SK-N-SH (cell line): ENCODE measurements at regions not wholly inside any gene's neighbourhood (a gene's known extent, or its start where the extent isn't known, plus 50 kb on each side); places are given as distances from the start of the nearest gene placed in this dataset.

Experiments used
- CTCF ChIA-PET: fragments of 300-600, 350-600 bp; formaldehyde crosslinking; extraction: SDS; loops from one replicate; lab custom pipeline; 2021; lab: Yijun Ruan, JAX
- POLR2A ChIA-PET: fragments of 350-600 bp; sonication (Branson Sonifier 250); formaldehyde crosslinking; extraction: SDS; loops from one replicate; lab custom pipeline; 2020; ENCODE audit warnings: antibody characterized with exemption, inconsistent platforms; lab: Yijun Ruan, JAX
- DNase-seq: peaks from one replicate; pipeline ENCODE4 v3.0.0; 2012
- H2AFZ ChIP-seq: fragments of 200-600 bp; sonication (generic); 2 replicates; pipeline ENCODE4 v1.8.1; 2016; ENCODE audit warnings: antibody characterized with exemption, mild to moderate bottlenecking, low read depth
- H3F3A ChIP-seq: fragments of 200-600 bp; sonication (generic); replicated peaks from 2 replicates; pipeline ENCODE3; 2016; ENCODE audit warnings: antibody characterized with exemption, mild to moderate bottlenecking; ENCODE audit not compliant: insufficient read depth
- H3K27ac ChIP-seq, 2 experiments: fragments of 200-500 bp in 1 of 2; fragments of 200-600 bp in 1 of 2; sonication (Bioruptor generic) in 1 of 2; sonication (generic), shearing (Covaris generic) in 1 of 2; 2 replicates each; pipeline versions ENCODE4 v1.5.1 to v1.6.1; 2014 to 2016; ENCODE audit warnings: low read depth in 2 of 2, inconsistent platforms in 1 of 2, low read length in 1 of 2, mild to moderate bottlenecking in 1 of 2, mixed read lengths in 1 of 2
- H3K27me3 ChIP-seq: fragments of 200-600 bp; sonication (generic), shearing (Covaris generic); 2 replicates; pipeline ENCODE4 v1.6.1; 2016; ENCODE audit warnings: mixed run types; ENCODE audit not compliant: insufficient read depth
- H3K36me3 ChIP-seq, 2 experiments: fragments of 200-500 bp in 1 of 2; fragments of 200-600 bp in 1 of 2; sonication (Bioruptor generic) in 1 of 2; sonication (generic) in 1 of 2; replicated peaks in 1 of 2; 2 replicates each; pipeline versions ENCODE3 to v1.5.1; 2014 to 2016; ENCODE audit warnings: low read length in 1 of 2, mild to moderate bottlenecking in 1 of 2; ENCODE audit not compliant: insufficient read depth in 2 of 2, control insufficient read depth in 1 of 2
- H3K4me1 ChIP-seq, 2 experiments: fragments of 200-500 bp in 1 of 2; fragments of 200-600 bp in 1 of 2; sonication (Bioruptor generic) in 1 of 2; sonication (generic), shearing (Covaris generic) in 1 of 2; 2 replicates each; pipeline versions ENCODE4 v1.5.1 to v1.6.1; 2014 to 2016; ENCODE audit warnings: low read depth in 1 of 2, low read length in 1 of 2, mixed run types in 1 of 2; ENCODE audit not compliant: insufficient read depth in 2 of 2, control insufficient read depth in 1 of 2
- H3K4me2 ChIP-seq: fragments of 200-600 bp; sonication (generic), shearing (Covaris generic); 2 replicates; pipeline ENCODE4 v1.6.1; 2017; ENCODE audit warnings: mixed run types
- H3K4me3 ChIP-seq, 2 experiments: fragments of 200-500 bp in 1 of 2; fragments of 200-600 bp in 1 of 2; sonication (Bioruptor generic) in 1 of 2; sonication (generic), shearing (Covaris generic) in 1 of 2; 2 replicates each; pipeline versions ENCODE4 v1.5.1 to v1.8.1; 2014 to 2016; ENCODE audit warnings: low read depth in 2 of 2, inconsistent platforms in 1 of 2, low read length in 1 of 2, mild to moderate bottlenecking in 1 of 2, mixed read lengths in 1 of 2, moderate library complexity in 1 of 2
- H3K79me2 ChIP-seq: fragments of 200-600 bp; sonication (generic); 2 replicates; pipeline ENCODE4 v1.8.1; 2017; ENCODE audit warnings: mild to moderate bottlenecking; ENCODE audit not compliant: insufficient read depth
- H3K9ac ChIP-seq: fragments of 200-600 bp; sonication (generic); 2 replicates; pipeline ENCODE4 v1.6.1; 2017; ENCODE audit warnings: mixed run types
- H3K9me2 ChIP-seq: fragments of 200-600 bp; sonication (generic); 2 replicates; pipeline ENCODE4 v1.6.1; 2017; ENCODE audit warnings: mixed run types
- H3K9me3 ChIP-seq: fragments of 200-600 bp; sonication (generic); 2 replicates; pipeline ENCODE4 v1.6.1; 2017; ENCODE audit warnings: mixed run types, mild to moderate bottlenecking, moderate library complexity
- H4K20me1 ChIP-seq: fragments of 200-600 bp; sonication (generic); 2 replicates; pipeline ENCODE4 v1.6.1; 2017; ENCODE audit warnings: mild to moderate bottlenecking, mixed run types; ENCODE audit not compliant: insufficient read depth
- ELF1 ChIP-seq: IDR thresholded peaks from 2 replicates; pipeline ENCODE4 v1.4.0; 2012
- FOSL2 ChIP-seq: IDR thresholded peaks from 2 replicates; pipeline ENCODE4 v1.4.0; 2012; ENCODE audit warnings: low read depth, mild to moderate bottlenecking, moderate library complexity, borderline replicate concordance
- FOXM1 ChIP-seq: IDR thresholded peaks from 2 replicates; pipeline ENCODE4 v1.4.0; 2012; ENCODE audit warnings: low read depth, mild to moderate bottlenecking
- GATA2 ChIP-seq: sonication (generic); formaldehyde crosslinking; IDR thresholded peaks from 2 replicates; pipeline ENCODE4 v1.5.0; 2020; ENCODE audit warnings: mild to moderate bottlenecking, missing genetic modification reagents
- JUND ChIP-seq: IDR thresholded peaks from 2 replicates; pipeline ENCODE4 v1.4.0; 2012
- MXI1 ChIP-seq: IDR thresholded peaks from 2 replicates; pipeline ENCODE4 v1.6.1; 2012; ENCODE audit warnings: mild to moderate bottlenecking, low read depth, low read length, improper control_type of control experiment
- NFIC ChIP-seq: IDR thresholded peaks from 2 replicates; pipeline ENCODE4 v1.4.0; 2012; ENCODE audit warnings: borderline replicate concordance
- POLR2AphosphoS5 ChIP-seq: IDR thresholded peaks from 2 replicates; pipeline ENCODE4 v1.6.1; 2012; ENCODE audit warnings: low read depth, low read length
- RAD21 ChIP-seq: IDR thresholded peaks from 2 replicates; pipeline ENCODE4 v1.6.1; 2012; ENCODE audit warnings: mild to moderate bottlenecking, low read length
- RCOR1 ChIP-seq: fragments of 150-350 bp; IDR thresholded peaks from 2 replicates; pipeline ENCODE4 v1.6.1; 2017; ENCODE audit warnings: antibody characterized with exemption, low read length
- RXRA ChIP-seq: IDR thresholded peaks from 2 replicates; pipeline ENCODE4 v1.4.0; 2012; ENCODE audit warnings: low read depth, mild to moderate bottlenecking, borderline replicate concordance
- SIN3A ChIP-seq: IDR thresholded peaks from 2 replicates; pipeline ENCODE4 v1.6.1; 2012; ENCODE audit warnings: low read depth, mild to moderate bottlenecking, low read length, moderate library complexity, borderline replicate concordance
- TAF1 ChIP-seq: IDR thresholded peaks from 2 replicates; pipeline ENCODE4 v1.6.1; 2012; ENCODE audit warnings: low read depth, mild to moderate bottlenecking, low read length, moderate library complexity, borderline replicate concordance
- YY1 ChIP-seq: IDR thresholded peaks from 2 replicates; pipeline ENCODE4 v1.4.0; 2012; ENCODE audit warnings: low read depth, mild to moderate bottlenecking
- WGBS: methylation state at CpG from one replicate; pipeline ENCODE4 v1.1.6; 2017; ENCODE audit warnings: low lambda C conversion rate; 5-methylcytosine and 5-hydroxymethylcytosine counted together
- TF ChIP-seq, protein P1 (sequence below): fragments of 200-600 bp; sonication (generic); IDR thresholded peaks from 2 replicates; pipeline ENCODE4 v1.6.1; 2017; ENCODE audit warnings: antibody characterized with exemption, mild to moderate bottlenecking, moderate library complexity
- TF ChIP-seq, protein P2 (sequence below): IDR thresholded peaks from 2 replicates; pipeline ENCODE4 v1.6.1; 2012; ENCODE audit warnings: mild to moderate bottlenecking, low read depth, low read length, moderate library complexity
- TF ChIP-seq, protein P3 (sequence below): IDR thresholded peaks from 2 replicates; pipeline ENCODE4 v1.4.0; 2012; ENCODE audit warnings: low read depth
- TF ChIP-seq, protein P4 (sequence below): IDR thresholded peaks from 2 replicates; pipeline ENCODE4 v1.4.0; 2012; ENCODE audit warnings: low read depth, borderline replicate concordance
- TF ChIP-seq, protein P5 (sequence below): IDR thresholded peaks from 2 replicates; pipeline ENCODE4; 2012

DNA sequence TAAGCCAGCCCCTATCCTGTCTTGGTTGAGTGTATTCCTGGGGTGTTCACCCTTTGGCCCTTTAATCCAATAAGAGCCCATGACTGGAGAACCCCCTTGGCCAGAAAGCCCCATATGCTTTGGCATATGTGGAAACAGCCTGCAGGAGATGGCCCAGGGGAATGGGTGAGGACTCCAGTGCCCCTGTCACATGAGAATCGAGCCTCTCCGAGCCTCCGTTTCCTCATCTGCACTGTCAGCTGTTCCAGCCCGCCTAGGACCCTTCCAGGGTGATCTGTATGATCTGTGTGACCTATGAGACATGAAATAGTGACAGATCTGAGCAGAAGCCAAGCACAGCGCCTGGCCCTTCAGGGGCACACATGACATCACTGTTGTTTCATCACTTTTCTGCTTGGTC lies 300.7 kb downstream of the ZNF536 start:
- no peak for TF ChIP-seq RAD21
- TF ChIP-seq YY1, result no peak
- TF ChIP-seq, protein P1, sequence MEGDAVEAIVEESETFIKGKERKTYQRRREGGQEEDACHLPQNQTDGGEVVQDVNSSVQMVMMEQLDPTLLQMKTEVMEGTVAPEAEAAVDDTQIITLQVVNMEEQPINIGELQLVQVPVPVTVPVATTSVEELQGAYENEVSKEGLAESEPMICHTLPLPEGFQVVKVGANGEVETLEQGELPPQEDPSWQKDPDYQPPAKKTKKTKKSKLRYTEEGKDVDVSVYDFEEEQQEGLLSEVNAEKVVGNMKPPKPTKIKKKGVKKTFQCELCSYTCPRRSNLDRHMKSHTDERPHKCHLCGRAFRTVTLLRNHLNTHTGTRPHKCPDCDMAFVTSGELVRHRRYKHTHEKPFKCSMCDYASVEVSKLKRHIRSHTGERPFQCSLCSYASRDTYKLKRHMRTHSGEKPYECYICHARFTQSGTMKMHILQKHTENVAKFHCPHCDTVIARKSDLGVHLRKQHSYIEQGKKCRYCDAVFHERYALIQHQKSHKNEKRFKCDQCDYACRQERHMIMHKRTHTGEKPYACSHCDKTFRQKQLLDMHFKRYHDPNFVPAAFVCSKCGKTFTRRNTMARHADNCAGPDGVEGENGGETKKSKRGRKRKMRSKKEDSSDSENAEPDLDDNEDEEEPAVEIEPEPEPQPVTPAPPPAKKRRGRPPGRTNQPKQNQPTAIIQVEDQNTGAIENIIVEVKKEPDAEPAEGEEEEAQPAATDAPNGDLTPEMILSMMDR, result no peak
- TF ChIP-seq, protein P2, sequence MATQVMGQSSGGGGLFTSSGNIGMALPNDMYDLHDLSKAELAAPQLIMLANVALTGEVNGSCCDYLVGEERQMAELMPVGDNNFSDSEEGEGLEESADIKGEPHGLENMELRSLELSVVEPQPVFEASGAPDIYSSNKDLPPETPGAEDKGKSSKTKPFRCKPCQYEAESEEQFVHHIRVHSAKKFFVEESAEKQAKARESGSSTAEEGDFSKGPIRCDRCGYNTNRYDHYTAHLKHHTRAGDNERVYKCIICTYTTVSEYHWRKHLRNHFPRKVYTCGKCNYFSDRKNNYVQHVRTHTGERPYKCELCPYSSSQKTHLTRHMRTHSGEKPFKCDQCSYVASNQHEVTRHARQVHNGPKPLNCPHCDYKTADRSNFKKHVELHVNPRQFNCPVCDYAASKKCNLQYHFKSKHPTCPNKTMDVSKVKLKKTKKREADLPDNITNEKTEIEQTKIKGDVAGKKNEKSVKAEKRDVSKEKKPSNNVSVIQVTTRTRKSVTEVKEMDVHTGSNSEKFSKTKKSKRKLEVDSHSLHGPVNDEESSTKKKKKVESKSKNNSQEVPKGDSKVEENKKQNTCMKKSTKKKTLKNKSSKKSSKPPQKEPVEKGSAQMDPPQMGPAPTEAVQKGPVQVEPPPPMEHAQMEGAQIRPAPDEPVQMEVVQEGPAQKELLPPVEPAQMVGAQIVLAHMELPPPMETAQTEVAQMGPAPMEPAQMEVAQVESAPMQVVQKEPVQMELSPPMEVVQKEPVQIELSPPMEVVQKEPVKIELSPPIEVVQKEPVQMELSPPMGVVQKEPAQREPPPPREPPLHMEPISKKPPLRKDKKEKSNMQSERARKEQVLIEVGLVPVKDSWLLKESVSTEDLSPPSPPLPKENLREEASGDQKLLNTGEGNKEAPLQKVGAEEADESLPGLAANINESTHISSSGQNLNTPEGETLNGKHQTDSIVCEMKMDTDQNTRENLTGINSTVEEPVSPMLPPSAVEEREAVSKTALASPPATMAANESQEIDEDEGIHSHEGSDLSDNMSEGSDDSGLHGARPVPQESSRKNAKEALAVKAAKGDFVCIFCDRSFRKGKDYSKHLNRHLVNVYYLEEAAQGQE, result no peak
- no peak for TF ChIP-seq FOXM1
- no peak for TF ChIP-seq TAF1
- no peak for TF ChIP-seq POLR2AphosphoS5
- TF ChIP-seq ELF1, result no peak
- TF ChIP-seq SIN3A, result no peak
- TF ChIP-seq NFIC, result no peak
- TF ChIP-seq GATA2, result no peak
- 23% methylated on average over 5 of the region's 5 CpGs for WGBS
- H3K4me1 ChIP-seq, result peaks cover 0 to 6% of the 10 kb centered on the region in 2 experiments; a peak in 1 of 4 replicates
- no peaks in the 10 kb centered on the region for H4K20me1 ChIP-seq
- no peaks in the 10 kb centered on the region for H3K9me2 ChIP-seq
- H3K79me2 ChIP-seq, result no peaks in the 10 kb centered on the region
- H2AFZ ChIP-seq, result no peak overlapping the region
- no peak overlapping the region for H3K9ac ChIP-seq
- H3F3A ChIP-seq, result no peaks in the 10 kb centered on the region
- no peak overlapping the region for H3K4me2 ChIP-seq
- ChIA-PET POLR2A (no interaction called here), CTCF (interaction anchor here (1.0 to 4.1 kb wide), 4 partner anchors 10 to 1551 kb away, joined by 4 to 28 read pairs (median 7); no protein-coding TSS in a partner anchor)
- H3K27ac ChIP-seq, result no peak overlapping the region
- no peak overlapping the region for H3K4me3 ChIP-seq
- H3K27me3 ChIP-seq, result no peaks in the 10 kb centered on the region
- H3K9me3 ChIP-seq, result no peaks in the 10 kb centered on the region
- no peaks in the 10 kb centered on the region for H3K36me3 ChIP-seq
- DNase-seq, result no peak

DNA sequence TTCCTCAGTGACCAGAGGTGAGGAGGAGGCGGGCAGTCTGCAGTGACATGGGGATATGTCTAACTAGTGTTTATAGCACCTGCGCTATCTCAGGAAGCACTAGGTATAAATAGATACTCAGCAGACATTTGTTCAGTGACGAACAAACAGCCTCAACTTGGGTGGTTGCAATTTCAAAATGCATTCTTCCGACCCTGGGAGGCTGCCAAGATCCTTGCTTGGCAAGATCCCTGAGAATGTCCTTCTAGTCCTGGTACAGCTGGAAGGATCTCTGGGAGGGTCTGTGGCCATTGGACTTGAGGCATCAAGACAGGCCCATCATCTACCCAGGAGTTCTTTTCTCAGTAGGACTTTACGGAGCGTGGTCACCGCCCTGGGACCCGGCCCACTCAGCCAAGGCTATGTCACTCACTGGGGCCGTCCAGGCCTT lies 299.5 kb downstream of the ZNF536 start:
- CTCF ChIA-PET, result interaction anchor here (1.3 to 4.1 kb wide), 2 partner anchors 11 to 1553 kb away, joined by 4 to 28 read pairs; no protein-coding TSS in a partner anchor
- no peak for DNase-seq
- TF ChIP-seq POLR2AphosphoS5 (no peak), MXI1 (no peak), JUND (no peak), FOXM1 (no peak), RXRA (no peak), RCOR1 (no peak), FOSL2 (no peak), YY1 (no peak)
- TF ChIP-seq, protein P3, sequence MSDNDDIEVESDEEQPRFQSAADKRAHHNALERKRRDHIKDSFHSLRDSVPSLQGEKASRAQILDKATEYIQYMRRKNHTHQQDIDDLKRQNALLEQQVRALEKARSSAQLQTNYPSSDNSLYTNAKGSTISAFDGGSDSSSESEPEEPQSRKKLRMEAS, result no peak
- TF ChIP-seq, protein P4, sequence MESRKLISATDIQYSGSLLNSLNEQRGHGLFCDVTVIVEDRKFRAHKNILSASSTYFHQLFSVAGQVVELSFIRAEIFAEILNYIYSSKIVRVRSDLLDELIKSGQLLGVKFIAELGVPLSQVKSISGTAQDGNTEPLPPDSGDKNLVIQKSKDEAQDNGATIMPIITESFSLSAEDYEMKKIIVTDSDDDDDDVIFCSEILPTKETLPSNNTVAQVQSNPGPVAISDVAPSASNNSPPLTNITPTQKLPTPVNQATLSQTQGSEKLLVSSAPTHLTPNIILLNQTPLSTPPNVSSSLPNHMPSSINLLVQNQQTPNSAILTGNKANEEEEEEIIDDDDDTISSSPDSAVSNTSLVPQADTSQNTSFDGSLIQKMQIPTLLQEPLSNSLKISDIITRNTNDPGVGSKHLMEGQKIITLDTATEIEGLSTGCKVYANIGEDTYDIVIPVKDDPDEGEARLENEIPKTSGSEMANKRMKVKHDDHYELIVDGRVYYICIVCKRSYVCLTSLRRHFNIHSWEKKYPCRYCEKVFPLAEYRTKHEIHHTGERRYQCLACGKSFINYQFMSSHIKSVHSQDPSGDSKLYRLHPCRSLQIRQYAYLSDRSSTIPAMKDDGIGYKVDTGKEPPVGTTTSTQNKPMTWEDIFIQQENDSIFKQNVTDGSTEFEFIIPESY, result no peak
- TF ChIP-seq, protein P5, sequence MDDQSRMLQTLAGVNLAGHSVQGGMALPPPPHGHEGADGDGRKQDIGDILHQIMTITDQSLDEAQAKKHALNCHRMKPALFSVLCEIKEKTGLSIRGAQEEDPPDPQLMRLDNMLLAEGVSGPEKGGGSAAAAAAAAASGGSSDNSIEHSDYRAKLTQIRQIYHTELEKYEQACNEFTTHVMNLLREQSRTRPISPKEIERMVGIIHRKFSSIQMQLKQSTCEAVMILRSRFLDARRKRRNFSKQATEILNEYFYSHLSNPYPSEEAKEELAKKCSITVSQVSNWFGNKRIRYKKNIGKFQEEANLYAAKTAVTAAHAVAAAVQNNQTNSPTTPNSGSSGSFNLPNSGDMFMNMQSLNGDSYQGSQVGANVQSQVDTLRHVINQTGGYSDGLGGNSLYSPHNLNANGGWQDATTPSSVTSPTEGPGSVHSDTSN, result no peak

More for the DNA sequence above, 299.5 kb downstream of the ZNF536 start:
- no peaks in the 10 kb centered on the region for H3K79me2 ChIP-seq
- H3K4me3 ChIP-seq, result no peak overlapping the region
- H3K27ac ChIP-seq, result no peak overlapping the region
- H3K9me3 ChIP-seq, result no peaks in the 10 kb centered on the region
- H3K4me2 ChIP-seq, result no peak overlapping the region
- no peaks in the 10 kb centered on the region for H3K27me3 ChIP-seq
- H3K36me3 ChIP-seq, result no peaks in the 10 kb centered on the region
- no peaks in the 10 kb centered on the region for H3K9me2 ChIP-seq
- 42% methylated on average over 9 of the region's 9 CpGs for WGBS
- H2AFZ ChIP-seq, result no peak overlapping the region
- H4K20me1 ChIP-seq, result no peaks in the 10 kb centered on the region
- POLR2A ChIA-PET, result no interaction called here
- H3K4me1 ChIP-seq, result peaks cover 0 to 3% of the 10 kb centered on the region in 2 experiments; a peak in 1 of 4 replicates
- H3F3A ChIP-seq, result no peaks in the 10 kb centered on the region
- no peak overlapping the region for H3K9ac ChIP-seq
